Stimulated activated CD4-positive, alpha-beta T cell treated with anti-CD3 and anti-CD28 coated beads, Interleukin-15, amount 100 ng/mL, for 24 hours (primary cell): ENCODE measurements at regions not wholly inside any gene's neighbourhood (a gene's known extent, or its start where the extent isn't known, plus 50 kb on each side); places are given as distances from the start of the nearest gene placed in this dataset.

Experiments used
- DNase-seq: peaks from one replicate; pipeline ENCODE4 v3.0.0-alpha.2; 2020

- DNase-seq, result no peak
These were observed 1540.6 kb upstream of the GBE1 start for GRCh38 chr3:83302091-83302490.

- no peak for DNase-seq
These were observed 1556.2 kb upstream of the GBE1 start for GRCh38 chr3:83317605-83318004.

GRCh38 chr3:83320726-83321125, 1559.3 kb upstream of the GBE1 start:
- no peak for DNase-seq

GRCh38 chr3:83321457-83321856, 1560.0 kb upstream of the GBE1 start:
- DNase-seq, result no peak

- no peak for DNase-seq
These were observed 1560.4 kb upstream of the GBE1 start for GRCh38 chr3:83321891-83322290.

GRCh38 chr3:83354205-83354604, 1592.8 kb upstream of the GBE1 start:
- DNase-seq, result no peak

- DNase-seq, result no peak
These were observed 1565.5 kb upstream of the CADM2 start for GRCh38 chr3:83393276-83393675.

- no peak for DNase-seq
These were observed 1554.9 kb upstream of the CADM2 start for GRCh38 chr3:83403927-83404326.

- no peak for DNase-seq
These were observed 1532.5 kb upstream of the CADM2 start for GRCh38 chr3:83426300-83426699.

- no peak for DNase-seq
These were observed 1523.8 kb upstream of the CADM2 start for GRCh38 chr3:83434880-83435587.

GRCh38 chr3:83438188-83438587, 1520.6 kb upstream of the CADM2 start:
- no peak for DNase-seq

GRCh38 chr3:83453056-83453455, 1505.7 kb upstream of the CADM2 start:
- DNase-seq, result no peak

GRCh38 chr3:83454353-83454752, 1504.4 kb upstream of the CADM2 start:
- no peak for DNase-seq

GRCh38 chr3:83457551-83457950, 1501.2 kb upstream of the CADM2 start:
- no peak for DNase-seq

- DNase-seq, result no peak
These were observed 1498.7 kb upstream of the CADM2 start for GRCh38 chr3:83460052-83460451.

- DNase-seq, result no peak
These were observed 1497.4 kb upstream of the CADM2 start for GRCh38 chr3:83461411-83461810.

GRCh38 chr3:83477563-83477962, 1481.2 kb upstream of the CADM2 start:
- DNase-seq, result no peak

GRCh38 chr3:83482402-83483070, 1476.3 kb upstream of the CADM2 start:
- DNase-seq, result no peak

GRCh38 chr3:83496462-83496861, 1462.3 kb upstream of the CADM2 start:
- no peak for DNase-seq

GRCh38 chr3:83498361-83499016, 1460.3 kb upstream of the CADM2 start:
- DNase-seq, result no peak

- no peak for DNase-seq
These were observed 1458.4 kb upstream of the CADM2 start for GRCh38 chr3:83500422-83500821.

- DNase-seq, result no peak
These were observed 1457.9 kb upstream of the CADM2 start for GRCh38 chr3:83500931-83501330.

GRCh38 chr3:83513051-83513450, 1445.7 kb upstream of the CADM2 start:
- no peak for DNase-seq

- no peak for DNase-seq
These were observed 1445.1 kb upstream of the CADM2 start for GRCh38 chr3:83513677-83514076.
